Heart left ventricle (tissue), 13 donors: ENCODE measurements at regions not wholly inside any gene's neighbourhood (a gene's known extent, or its start where the extent isn't known, plus 50 kb on each side); places are given as distances from the start of the nearest gene placed in this dataset.

ENCODE experiments used
- CTCF ChIP-seq, 12 donors: fragments of 200-600 bp; sonication (generic) in 4 of 12; IDR thresholded peaks; one replicate each; pipeline versions ENCODE4 v1.5.0 to v1.8.0; 2018 to 2022; ENCODE audit warnings: antibody characterized with exemption in 12 of 12, mild to moderate bottlenecking in 5 of 12
- POLR2A ChIP-seq, 2 donors: fragments of 450-650 bp; IDR thresholded peaks; one replicate each; pipeline ENCODE4 v1.6.1; 2017; ENCODE audit warnings: antibody characterized with exemption in 2 of 2, mild to moderate bottlenecking in 2 of 2, moderate library complexity in 2 of 2
- donor health status: ischemic (EF 13 %, LVEDD 7.1; RV severe dilation, severe dysfunction).
- donor health status: DM: no; HTN: yes; CAD: no.
- donor health status: DM: no; HTN: no; CAD: no.
- donor health status: ischemic (EF 25% LVEDD 6.9; RV normal size, moderate dysfunction).
- donor health status: ischemic (EF 25% LVEDD 5.7; RV mildly dilated, moderate dysfunction).
- donor health status: ischemic (EF 35%, LVEDD 5.7; RV mildly dilated, moderate dysfunction).
- donor health status: nonischemic (EF 11% LVEDD 7.7; RV severe dilation, severe dysfunction).
- donor health status: DM: yes; HTN: yes; CAD: no.
- donor health status: PGD.
- donor health status: ischemic (EF 29% LVEDD 5.4; RV normal size, mild dysfunction).
- donor health status: nonischemic (EF 23%, LVEDD 6.1; RV moderate dilation, normal function).

DNA sequence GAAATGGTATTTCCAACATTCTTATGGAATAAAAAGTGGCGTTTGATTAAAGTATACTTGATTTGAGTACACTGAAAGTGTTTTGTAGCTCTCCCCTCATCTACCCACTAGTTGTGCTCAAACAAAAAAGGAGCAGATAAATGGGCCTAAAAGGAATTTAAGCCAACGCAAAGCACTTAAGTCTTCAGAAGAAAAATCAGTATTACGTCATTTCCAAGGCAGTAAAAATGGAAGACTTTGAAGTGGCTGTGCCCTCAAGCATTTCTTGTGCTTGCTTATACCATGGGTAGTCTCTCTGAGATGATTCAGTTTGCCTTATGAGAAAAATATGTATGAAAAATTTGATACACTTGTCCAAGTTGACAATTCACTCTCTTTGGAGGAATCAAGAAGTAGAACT, 279.9 kb upstream of the CD180 start:
- no peak for TF ChIP-seq POLR2A (IDR thresholded peaks at IDR 0.05)
- TF ChIP-seq CTCF (IDR thresholded peaks at IDR 0.05) = no peak
